GM19351 (cell line): ENCODE measurements at regions not wholly inside any gene's neighbourhood (a gene's known extent, or its start where the extent isn't known, plus 50 kb on each side); places are given as distances from the start of the nearest gene placed in this dataset.

Experiments
- ATAC-seq: cut with Tn5 transposase; IDR thresholded peaks from one replicate; pipeline ENCODE4 v1.9.1; 2021; ENCODE audit warnings: mild to moderate bottlenecking, moderate library complexity; ENCODE audit not compliant: unreplicated experiment

- no peak for ATAC-seq
Measured at GRCh38 chr12:127399451-127399850, 867.5 kb upstream of the TMEM132C start.

GRCh38 chr12:127400221-127400620 is 866.7 kb upstream of the TMEM132C start:
- ATAC-seq = no peak

GRCh38 chr12:127401005-127401404 is 866.0 kb upstream of the TMEM132C start:
- no peak for ATAC-seq

- ATAC-seq = no peak
Measured at GRCh38 chr12:127401536-127401935, 865.4 kb upstream of the TMEM132C start.

GRCh38 chr12:127411166-127411915 is 855.6 kb upstream of the TMEM132C start:
- no peak for ATAC-seq

GRCh38 chr12:127411981-127412380 is 855.0 kb upstream of the TMEM132C start:
- no peak for ATAC-seq

GRCh38 chr12:127412866-127413265 is 854.1 kb upstream of the TMEM132C start:
- ATAC-seq = no peak

GRCh38 chr12:127414186-127414585 is 852.8 kb upstream of the TMEM132C start:
- no peak for ATAC-seq

GRCh38 chr12:127414636-127415035 is 852.3 kb upstream of the TMEM132C start:
- no peak for ATAC-seq

- ATAC-seq = no peak
Measured at GRCh38 chr12:127416796-127417195, 850.2 kb upstream of the TMEM132C start.

- no peak for ATAC-seq
Measured at GRCh38 chr12:127419111-127419510, 847.9 kb upstream of the TMEM132C start.

GRCh38 chr12:127421614-127422013 is 845.4 kb upstream of the TMEM132C start:
- ATAC-seq = no peak

- ATAC-seq = no peak
Measured at GRCh38 chr12:127422935-127423566, 843.9 kb upstream of the TMEM132C start.

- ATAC-seq = no peak
Measured at GRCh38 chr12:127425474-127425873, 841.5 kb upstream of the TMEM132C start.

GRCh38 chr12:127428420-127428819 is 838.5 kb upstream of the TMEM132C start:
- no peak for ATAC-seq

GRCh38 chr12:127429551-127430285 is 837.3 kb upstream of the TMEM132C start:
- no peak for ATAC-seq

- ATAC-seq = no peak
Measured at GRCh38 chr12:127430401-127430800, 836.6 kb upstream of the TMEM132C start.

GRCh38 chr12:127431177-127431576 is 835.8 kb upstream of the TMEM132C start:
- no peak for ATAC-seq

- ATAC-seq = no peak
Measured at GRCh38 chr12:127431594-127431993, 835.4 kb upstream of the TMEM132C start.

GRCh38 chr12:127435439-127435838 is 831.5 kb upstream of the TMEM132C start:
- ATAC-seq = no peak

- ATAC-seq = no peak
Measured at GRCh38 chr12:127438512-127439244, 828.3 kb upstream of the TMEM132C start.
